ENCODE measurements at regions not wholly inside any gene's neighbourhood (a gene's known extent, or its start where the extent isn't known, plus 50 kb on each side); places are given as distances from the start of the nearest gene placed in this dataset.

DNA sequence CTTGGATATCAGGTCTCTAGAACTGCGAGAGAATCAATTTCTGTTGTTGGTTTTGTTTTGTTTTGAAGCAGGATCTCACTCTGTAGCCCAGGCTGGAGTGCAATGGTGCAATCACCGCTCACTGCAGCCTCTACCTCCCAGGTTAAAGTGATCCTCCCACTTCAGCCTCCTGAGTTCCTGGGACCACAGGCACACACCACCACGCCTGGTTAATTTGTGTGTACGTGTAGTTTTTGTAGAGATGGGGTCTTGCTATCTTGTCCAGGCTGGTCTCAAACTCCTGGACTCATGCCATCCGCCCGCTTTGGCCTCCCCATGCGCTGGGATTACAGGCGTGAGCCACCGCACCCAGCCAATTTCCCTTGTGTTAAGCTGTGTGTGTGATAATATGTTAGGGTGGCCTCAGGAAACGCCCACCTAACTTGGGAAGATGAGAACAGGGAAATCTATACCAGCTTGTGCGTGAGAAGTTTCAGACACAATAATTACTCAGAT is 109.6 kb downstream of the SIK1 start:
- Histone ChIP-seq H3K79me2 (ENCODE audit: control insufficient read depth, insufficient read depth, low read length) (no peaks in the 10 kb centered on the region), H3K36me3 (replicated peaks in 1 of 2; ENCODE audit: control extremely low read depth in 1 of 2, control insufficient read depth in 1 of 2, extremely low read depth in 1 of 2, insufficient read depth in 2 of 2, low read length in 1 of 2) (no peaks in the 10 kb centered on the region), H3K27ac (ENCODE audit: low read length in 2 of 2) (no peak overlapping the region), H3K4me3 (ENCODE audit: control extremely low read depth in 1 of 5, extremely low read depth in 1 of 5, insufficient read depth in 1 of 5, low read depth in 2 of 5, low read length in 4 of 5) (no peak overlapping the region), H4K20me1 (ENCODE audit: control insufficient read depth, insufficient read depth, low read length, poor library complexity, severe bottlenecking) (no peaks in the 10 kb centered on the region), H2AFZ (ENCODE audit: insufficient read depth, low read depth, low read length, poor library complexity, severe bottlenecking) (no peak overlapping the region), H3K4me2 (replicated peaks; ENCODE audit: low read depth, low read length, poor library complexity, severe bottlenecking) (no peak overlapping the region), H3K9me3 (ENCODE audit: control extremely low read depth in 1 of 3, control insufficient read depth in 2 of 3, insufficient read depth in 1 of 3, low read length in 2 of 3) (peaks cover 0 to 15% (median 8%) of the 10 kb centered on the region in 3 donors), H3K4me1 (ENCODE audit: control insufficient read depth in 2 of 2, insufficient read depth in 2 of 2, low read length in 2 of 2) (peaks cover 19 to 54% of the 10 kb centered on the region in 2 donors), H3K9ac (ENCODE audit: low read length) (no peak overlapping the region), H3K27me3 (replicated peaks in 1 of 4; ENCODE audit: control extremely low read depth in 1 of 4, control insufficient read depth in 3 of 4, insufficient read depth in 4 of 4, low read length in 3 of 4) (peaks cover 0 to 14% (median 0%) of the 10 kb centered on the region in 4 experiments)
- ATAC-seq (ENCODE audit: low read depth) (no peak), DNase-seq (no peak)
- peaks cover 39% of the 10 kb centered on the region for H3K4me1 Mint-ChIP-seq
- TF ChIP-seq, protein P1, sequence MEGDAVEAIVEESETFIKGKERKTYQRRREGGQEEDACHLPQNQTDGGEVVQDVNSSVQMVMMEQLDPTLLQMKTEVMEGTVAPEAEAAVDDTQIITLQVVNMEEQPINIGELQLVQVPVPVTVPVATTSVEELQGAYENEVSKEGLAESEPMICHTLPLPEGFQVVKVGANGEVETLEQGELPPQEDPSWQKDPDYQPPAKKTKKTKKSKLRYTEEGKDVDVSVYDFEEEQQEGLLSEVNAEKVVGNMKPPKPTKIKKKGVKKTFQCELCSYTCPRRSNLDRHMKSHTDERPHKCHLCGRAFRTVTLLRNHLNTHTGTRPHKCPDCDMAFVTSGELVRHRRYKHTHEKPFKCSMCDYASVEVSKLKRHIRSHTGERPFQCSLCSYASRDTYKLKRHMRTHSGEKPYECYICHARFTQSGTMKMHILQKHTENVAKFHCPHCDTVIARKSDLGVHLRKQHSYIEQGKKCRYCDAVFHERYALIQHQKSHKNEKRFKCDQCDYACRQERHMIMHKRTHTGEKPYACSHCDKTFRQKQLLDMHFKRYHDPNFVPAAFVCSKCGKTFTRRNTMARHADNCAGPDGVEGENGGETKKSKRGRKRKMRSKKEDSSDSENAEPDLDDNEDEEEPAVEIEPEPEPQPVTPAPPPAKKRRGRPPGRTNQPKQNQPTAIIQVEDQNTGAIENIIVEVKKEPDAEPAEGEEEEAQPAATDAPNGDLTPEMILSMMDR (IDR thresholded peaks at IDR 0.05), result no peak
- TF ChIP-seq EZH2 (IDR thresholded peaks at IDR 0.05; ENCODE audit: borderline replicate concordance, insufficient read depth, low read depth, low read length, poor library complexity, severe bottlenecking), result no peak
- ChIA-PET CTCF (no interaction called here), POLR2A (no interaction called here)
- H3K4me3 Mint-ChIP-seq, result no peak overlapping the region
- H3K9me3 Mint-ChIP-seq (ENCODE audit: insufficient read depth), result peaks cover 2% of the 10 kb centered on the region
- no peak overlapping the region for H3K27ac Mint-ChIP-seq
- WGBS (ENCODE audit: insufficient coverage), result 96% methylated on average over 9 of the region's 11 CpGs
- intact Hi-C loops (cut with micrococcal nuclease), result no loop called here
- H3K27me3 Mint-ChIP-seq, result peaks cover 7% of the 10 kb centered on the region

DNA sequence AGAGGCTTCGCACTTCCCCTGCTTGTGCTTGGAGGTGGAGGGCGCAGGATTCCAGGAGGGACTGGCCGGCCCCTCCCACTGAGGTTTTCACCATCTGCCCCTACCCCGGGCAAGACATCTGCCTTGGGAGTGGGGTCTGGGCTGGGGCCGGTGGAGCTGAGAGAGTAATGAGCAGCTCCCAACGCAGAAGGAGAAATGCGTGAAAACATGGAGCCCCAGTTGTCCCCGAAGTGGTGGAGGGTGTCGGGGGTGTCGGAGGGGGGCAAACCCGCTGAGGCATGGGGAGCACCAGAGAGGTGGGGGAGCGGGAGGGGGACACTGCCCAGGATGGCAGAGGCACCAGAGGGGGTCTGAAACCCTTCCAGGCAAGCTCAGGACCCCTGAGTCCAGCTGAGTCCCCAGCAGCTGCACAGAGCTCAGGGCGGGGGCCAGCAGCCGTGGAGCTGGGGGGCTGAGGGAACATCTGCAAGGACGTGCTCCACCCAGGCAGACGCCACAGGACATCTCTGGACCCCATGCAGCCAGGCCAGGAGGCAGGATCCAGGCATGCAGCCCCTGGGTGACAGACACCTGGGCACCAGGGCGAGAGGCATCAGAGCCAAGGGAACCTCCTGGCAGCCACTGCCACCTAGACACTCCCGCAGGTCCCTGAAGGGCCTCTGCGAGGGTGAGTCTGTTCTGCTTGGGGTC is 110.6 kb downstream of the SIK1 start:
- Histone ChIP-seq H3K27me3 (replicated peaks in 1 of 4; ENCODE audit: control extremely low read depth in 1 of 4, control insufficient read depth in 3 of 4, insufficient read depth in 4 of 4, low read length in 3 of 4) (peaks cover 0 to 13% (median 0%) of the 10 kb centered on the region in 4 experiments), H3K4me1 (ENCODE audit: control insufficient read depth in 2 of 2, insufficient read depth in 2 of 2, low read length in 2 of 2) (peaks cover 19 to 64% of the 10 kb centered on the region in 2 donors), H3K79me2 (ENCODE audit: control insufficient read depth, insufficient read depth, low read length) (no peaks in the 10 kb centered on the region), H3K4me3 (ENCODE audit: control extremely low read depth in 1 of 5, extremely low read depth in 1 of 5, insufficient read depth in 1 of 5, low read depth in 2 of 5, low read length in 4 of 5) (no peak overlapping the region), H2AFZ (ENCODE audit: insufficient read depth, low read depth, low read length, poor library complexity, severe bottlenecking) (no peak overlapping the region), H3K9me3 (ENCODE audit: control extremely low read depth in 1 of 3, control insufficient read depth in 2 of 3, insufficient read depth in 1 of 3, low read length in 2 of 3) (peaks cover 0 to 15% (median 8%) of the 10 kb centered on the region in 3 donors), H3K27ac (ENCODE audit: low read length in 2 of 2) (no peak overlapping the region), H4K20me1 (ENCODE audit: control insufficient read depth, insufficient read depth, low read length, poor library complexity, severe bottlenecking) (no peaks in the 10 kb centered on the region), H3K9ac (ENCODE audit: low read length) (no peak overlapping the region), H3K4me2 (replicated peaks; ENCODE audit: low read depth, low read length, poor library complexity, severe bottlenecking) (no peak overlapping the region), H3K36me3 (replicated peaks in 1 of 2; ENCODE audit: control extremely low read depth in 1 of 2, control insufficient read depth in 1 of 2, extremely low read depth in 1 of 2, insufficient read depth in 2 of 2, low read length in 1 of 2) (no peaks in the 10 kb centered on the region)
- intact Hi-C loops (cut with micrococcal nuclease), result no loop called here
- peaks cover 2% of the 10 kb centered on the region for H3K9me3 Mint-ChIP-seq (ENCODE audit: insufficient read depth)
- 94% methylated on average over 19 of the region's 19 CpGs for WGBS (ENCODE audit: insufficient coverage)
- ATAC-seq (ENCODE audit: low read depth), result no peak
- H3K4me3 Mint-ChIP-seq, result no peak overlapping the region
- CTCF ChIA-PET, result interaction anchor here (1.1 kb wide), 1 partner anchor 10 kb away, joined by 3 read pairs; no protein-coding TSS in a partner anchor
- POLR2A ChIA-PET, result no interaction called here
- no peak overlapping the region for H3K27ac Mint-ChIP-seq
- no peak for TF ChIP-seq EZH2 (IDR thresholded peaks at IDR 0.05; ENCODE audit: borderline replicate concordance, insufficient read depth, low read depth, low read length, poor library complexity, severe bottlenecking)
- TF ChIP-seq, protein P1 (IDR thresholded peaks at IDR 0.05), result no peak
- H3K27me3 Mint-ChIP-seq, result peaks cover 7% of the 10 kb centered on the region
- peaks cover 49% of the 10 kb centered on the region for H3K4me1 Mint-ChIP-seq
- no peak for DNase-seq

Measured in B cell (primary cell).